ENCODE measurements at regions not wholly inside any gene's neighbourhood (a gene's known extent, or its start where the extent isn't known, plus 50 kb on each side); places are given as distances from the start of the nearest gene placed in this dataset.

DNA sequence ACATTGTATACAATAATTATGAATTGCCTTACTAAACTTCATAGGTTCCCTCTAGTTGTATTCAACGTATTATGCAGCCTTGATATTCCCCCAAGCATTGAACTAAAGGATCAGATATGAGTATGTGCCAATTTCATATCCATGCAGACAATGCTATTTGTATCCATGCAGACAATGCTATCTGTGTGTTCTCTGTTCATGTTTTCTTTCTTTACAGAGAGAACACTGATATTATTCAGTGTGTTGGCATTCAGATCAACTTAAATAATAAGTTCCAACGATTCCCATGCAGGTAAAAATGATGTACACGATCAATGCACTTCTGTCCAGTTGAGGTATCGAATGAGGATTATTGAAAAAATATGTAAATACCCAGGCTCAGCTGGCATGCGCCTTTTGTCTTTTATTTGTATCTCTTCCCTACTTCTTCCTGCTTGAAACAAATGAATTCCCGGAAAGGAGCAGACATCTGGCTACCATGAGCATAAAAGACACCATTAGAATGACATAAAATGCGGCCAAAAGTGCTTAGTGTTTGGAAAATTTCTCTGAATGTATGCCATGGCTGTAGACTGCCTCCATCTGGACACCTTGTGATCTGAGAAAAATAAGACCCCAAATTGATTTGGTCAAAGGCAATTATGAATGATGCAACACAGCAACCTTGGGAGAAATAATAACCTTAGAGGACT, 731.5 kb downstream of the SLITRK1 start (continued):
- peak in 1 of 2 experiments; percentile 33; a peak in 2 of 4 replicates for TF ChIP-seq CTCF (conservative IDR thresholded peaks at IDR 0.05; ENCODE audit: low read depth in 2 of 2)

DNA sequence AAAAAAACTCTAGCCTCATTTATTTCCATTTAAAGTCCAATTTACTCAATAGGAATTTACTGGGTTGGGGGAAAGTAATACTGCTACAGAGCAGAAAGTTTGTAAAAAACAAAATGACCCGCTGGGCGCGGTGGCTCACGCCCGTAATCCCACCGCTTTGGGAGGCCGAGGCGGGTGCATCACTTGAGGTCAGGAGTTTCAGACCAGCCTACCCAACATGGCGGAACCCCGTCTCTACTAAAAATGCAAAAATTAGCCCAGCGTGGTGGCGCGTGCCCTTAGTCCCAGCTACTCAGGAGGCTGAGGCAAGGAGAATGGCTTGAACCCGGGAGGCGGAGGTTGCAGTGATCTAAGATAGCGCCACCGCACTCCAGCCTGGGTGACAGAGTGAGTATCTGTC, 745.6 kb downstream of the SLITRK1 start:
- H4K20me1 ChIP-seq (replicated peaks; ENCODE audit: insufficient read depth): no peaks in the 10 kb centered on the region
- Mint-ChIP-seq H3K27me3 (ENCODE audit: insufficient read depth, low read depth, poor library complexity) (no peaks in the 10 kb centered on the region), H3K27ac (no peak overlapping the region), H3K4me1 (no peaks in the 10 kb centered on the region), H3K9me3 (no peaks in the 10 kb centered on the region), H3K4me3 (no peak overlapping the region), H3K36me3 (ENCODE audit: low read depth) (no peaks in the 10 kb centered on the region)
- no peaks in the 10 kb centered on the region for H3K4me1 ChIP-seq (ENCODE audit: insufficient read depth)
- no peak overlapping the region for H3K4me2 ChIP-seq
- H3K36me3 ChIP-seq (ENCODE audit: insufficient read depth): no peaks in the 10 kb centered on the region
- no peak overlapping the region for H2AFZ ChIP-seq
- ATAC-seq: no peak
- H3K9me2 ChIP-seq (ENCODE audit: insufficient read depth): no peaks in the 10 kb centered on the region
- no peaks in the 10 kb centered on the region for H3F3A ChIP-seq (replicated peaks; ENCODE audit: low read depth)
- no peaks in the 10 kb centered on the region for H3K27me3 ChIP-seq (ENCODE audit: insufficient read depth)
- no peak for TF ChIP-seq ZNF331 (CRISPR knock-in tag; IDR thresholded peaks at IDR 0.05; ENCODE audit: low read depth)
- no peak for TF ChIP-seq NANOG (IDR thresholded peaks at IDR 0.05; ENCODE audit: borderline replicate concordance)
- TF ChIP-seq CTCF (conservative IDR thresholded peaks at IDR 0.05; ENCODE audit: low read depth in 2 of 2): no peak
- no peak for TF ChIP-seq POLR2AphosphoS5 (IDR thresholded peaks at IDR 0.05; ENCODE audit: low read depth)
- TF ChIP-seq EZH2phosphoT487 (IDR thresholded peaks at IDR 0.05; ENCODE audit: unreplicated experiment): no peak
- TF ChIP-seq JUNB (IDR thresholded peaks at IDR 0.05; ENCODE audit: unreplicated experiment): no peak
- no peak for TF ChIP-seq REST (IDR thresholded peaks at IDR 0.05; ENCODE audit: unreplicated experiment)
- TF ChIP-seq, protein P1, sequence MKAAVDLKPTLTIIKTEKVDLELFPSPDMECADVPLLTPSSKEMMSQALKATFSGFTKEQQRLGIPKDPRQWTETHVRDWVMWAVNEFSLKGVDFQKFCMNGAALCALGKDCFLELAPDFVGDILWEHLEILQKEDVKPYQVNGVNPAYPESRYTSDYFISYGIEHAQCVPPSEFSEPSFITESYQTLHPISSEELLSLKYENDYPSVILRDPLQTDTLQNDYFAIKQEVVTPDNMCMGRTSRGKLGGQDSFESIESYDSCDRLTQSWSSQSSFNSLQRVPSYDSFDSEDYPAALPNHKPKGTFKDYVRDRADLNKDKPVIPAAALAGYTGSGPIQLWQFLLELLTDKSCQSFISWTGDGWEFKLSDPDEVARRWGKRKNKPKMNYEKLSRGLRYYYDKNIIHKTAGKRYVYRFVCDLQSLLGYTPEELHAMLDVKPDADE (IDR thresholded peaks at IDR 0.05): no peak
- TF ChIP-seq EZH2 (IDR thresholded peaks at IDR 0.05; ENCODE audit: low read depth, unreplicated experiment): no peak
- TF ChIP-seq STAT1 (IDR thresholded peaks at IDR 0.05; ENCODE audit: unreplicated experiment): no peak
- TF ChIP-seq ZNF114 (CRISPR knock-in tag; IDR thresholded peaks at IDR 0.05): no peak
- no peak for TF ChIP-seq CREB1 (CRISPR knock-in tag; IDR thresholded peaks at IDR 0.05; ENCODE audit: low read depth)
- H3K79me2 ChIP-seq (replicated peaks; ENCODE audit: insufficient read depth): no peaks in the 10 kb centered on the region
- no peak for DNase-seq (ENCODE audit: low spot score)
- H3K4me3 ChIP-seq: no peak overlapping the region
- H3K27ac ChIP-seq (ENCODE audit: low read depth): no peak overlapping the region
